Activated CD4-positive, alpha-beta T cell treated with anti-CD3 and anti-CD28 coated beads, Interleukin-10, Interleukin-2, amounts not matched to agents 100 ng/mL and 50 ng/mL, durations not matched to agents 16 hours and 8 hours (primary cell): ENCODE measurements at regions not wholly inside any gene's neighbourhood (a gene's known extent, or its start where the extent isn't known, plus 50 kb on each side); places are given as distances from the start of the nearest gene placed in this dataset.
A peak's percentile ranks its signal among the peaks of the same experiment; 100 is the strongest.

Source experiments
- DNase-seq: peaks from one replicate; pipeline ENCODE4 v3.0.0-alpha.2; 2020

GRCh38 chr1:63046539-63046938 is 262.6 kb downstream of the ATG4C start:
- DNase-seq = no peak

- DNase-seq = no peak
Measured at GRCh38 chr1:63049135-63049534, 265.2 kb downstream of the ATG4C start.

DNA sequence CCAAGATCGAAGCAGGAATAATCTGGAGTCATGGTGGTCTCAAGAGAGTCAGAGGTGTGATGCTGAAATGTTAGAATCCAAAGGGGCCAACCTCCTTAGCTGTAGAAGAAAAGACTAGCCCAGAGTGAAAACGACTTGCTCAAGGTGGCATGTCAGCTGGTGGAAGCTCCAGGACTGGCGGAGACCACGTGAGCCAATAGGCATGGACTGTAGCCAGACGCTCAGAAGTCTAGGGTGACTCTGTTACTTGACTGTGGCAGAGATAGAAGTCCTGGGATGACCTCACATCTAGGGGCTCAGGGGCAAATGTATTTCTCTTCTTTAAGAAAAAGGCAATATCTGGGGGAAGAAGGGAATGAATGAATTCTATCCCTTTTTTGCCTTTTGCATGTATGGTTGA is 267.4 kb downstream of the ATG4C start:
- no peak for DNase-seq

DNA sequence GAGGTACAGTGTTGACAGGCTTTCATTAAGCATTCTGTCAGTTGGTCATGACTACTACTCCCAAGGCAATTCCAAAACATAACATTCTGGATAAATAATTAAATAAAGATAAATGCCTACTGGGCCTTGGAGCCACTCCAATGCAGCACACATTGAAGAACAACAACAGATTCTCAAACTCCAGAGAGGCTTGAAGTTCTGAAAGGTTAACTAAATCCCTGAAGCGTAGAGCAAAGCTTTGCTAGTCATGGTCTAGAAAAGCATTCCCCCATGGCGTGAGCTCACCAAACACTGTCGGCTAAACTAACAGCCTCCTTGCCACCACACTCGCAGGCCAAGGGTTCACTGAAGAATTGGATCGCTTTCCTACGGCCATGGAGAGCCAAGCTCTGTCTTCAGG is 268.0 kb downstream of the ATG4C start:
- no peak for DNase-seq

DNA sequence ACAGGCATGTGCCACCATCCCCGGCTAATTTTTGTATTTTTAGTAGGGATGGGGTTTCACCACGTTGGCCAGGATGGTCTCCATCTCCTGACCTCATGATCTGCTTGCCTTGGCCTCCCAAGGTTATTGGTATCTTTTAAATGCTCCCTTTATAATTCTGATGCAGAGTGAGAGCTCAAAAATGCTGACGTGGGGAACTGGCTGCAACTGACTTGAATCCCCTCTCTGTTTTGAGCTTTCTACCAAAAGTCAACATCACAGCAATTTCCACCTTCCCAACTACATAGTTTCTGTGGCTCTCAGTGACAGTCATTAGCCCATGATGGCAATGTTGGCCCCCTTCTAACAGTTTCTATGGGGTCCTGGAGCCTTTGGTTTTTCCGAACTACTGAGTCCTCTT is 268.2 kb upstream of the FOXD3 start:
- DNase-seq = no peak

- DNase-seq = peak; percentile 8
Measured at GRCh38 chr1:63063367-63063766, 259.0 kb upstream of the FOXD3 start.

DNA sequence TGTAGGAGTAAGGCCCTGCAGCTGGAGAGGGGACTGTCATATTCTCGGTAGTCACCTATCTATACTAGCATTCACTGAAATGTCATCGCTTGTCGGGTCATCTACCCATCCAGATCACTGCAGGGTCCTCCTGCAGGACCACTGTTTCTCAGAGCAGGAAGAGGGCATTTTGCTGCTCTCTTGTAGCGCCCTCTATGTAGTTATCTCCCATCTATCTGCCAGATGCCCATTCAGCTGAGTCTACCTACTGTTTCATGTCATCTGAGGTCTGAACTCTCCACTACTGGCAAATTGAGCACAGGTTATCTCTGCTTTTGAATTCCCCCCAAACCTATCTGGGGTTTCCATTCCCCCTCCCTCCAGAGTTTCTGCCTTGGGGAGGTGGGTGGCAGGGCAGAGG is 258.2 kb upstream of the FOXD3 start:
- no peak for DNase-seq

GRCh38 chr1:63068626-63069025 is 253.7 kb upstream of the FOXD3 start:
- no peak for DNase-seq

GRCh38 chr1:63069214-63069613 is 253.2 kb upstream of the FOXD3 start:
- DNase-seq = no peak

GRCh38 chr1:63073309-63074306 is 248.8 kb upstream of the FOXD3 start:
- no peak for DNase-seq

DNA sequence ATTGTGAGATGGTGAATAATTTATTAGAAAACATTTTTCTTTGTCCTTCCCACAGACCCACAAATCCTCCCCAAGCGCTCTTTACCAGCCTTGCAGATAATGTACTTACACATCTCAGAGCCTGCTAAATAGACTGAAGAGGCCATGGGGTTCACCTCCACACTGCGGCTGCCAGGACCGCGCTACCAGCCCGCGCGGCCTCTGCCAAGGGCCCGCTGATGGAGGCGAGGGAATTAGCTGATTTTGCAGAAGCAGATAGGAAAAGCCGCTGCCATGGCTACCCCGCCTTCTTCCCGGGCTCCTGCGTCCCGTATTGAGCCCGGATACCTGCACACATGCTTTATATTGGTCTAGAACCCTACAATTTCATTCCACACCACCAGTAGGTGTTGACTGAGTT is 248.0 kb upstream of the FOXD3 start:
- no peak for DNase-seq

GRCh38 chr1:63082766-63083165 is 239.6 kb upstream of the FOXD3 start:
- DNase-seq = no peak

DNA sequence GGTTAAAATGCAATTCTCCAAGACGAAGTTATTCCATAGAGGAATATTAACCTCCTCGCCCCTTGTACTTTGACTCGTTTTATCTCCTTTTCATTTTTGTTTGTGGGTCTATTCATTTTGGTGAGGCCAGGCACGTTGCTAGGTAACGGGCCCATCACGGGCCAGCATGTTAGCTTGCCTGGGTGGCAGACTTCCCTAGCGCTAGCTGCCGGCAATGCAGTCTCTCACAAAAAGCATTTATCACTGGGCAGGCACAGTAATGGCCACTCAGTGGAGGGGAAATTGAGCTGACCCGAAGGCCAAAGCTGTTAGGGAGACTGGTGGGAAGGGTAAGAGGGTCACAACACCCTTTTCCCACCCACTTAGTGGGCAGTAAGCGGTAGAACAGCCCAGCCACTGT is 234.4 kb upstream of the FOXD3 start:
- DNase-seq = no peak

GRCh38 chr1:63099188-63099587 is 223.2 kb upstream of the FOXD3 start:
- no peak for DNase-seq

DNA sequence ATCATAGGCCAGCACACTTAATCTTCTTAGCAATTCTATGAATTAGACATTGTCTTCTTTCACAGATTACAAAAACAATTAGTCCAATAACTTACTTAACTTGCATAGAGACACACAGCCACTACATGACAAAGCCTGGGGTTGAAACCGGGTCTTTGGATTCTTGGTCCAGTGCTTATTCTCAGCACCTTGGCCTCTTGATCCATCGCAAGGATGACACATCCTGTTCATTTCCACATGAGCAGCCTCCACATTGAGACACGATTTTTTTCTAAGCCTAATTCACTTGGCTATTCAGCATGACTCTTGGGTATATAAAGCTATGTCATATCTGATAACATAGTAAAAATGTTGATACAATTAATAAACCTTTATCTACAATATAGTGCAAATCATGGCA is 221.0 kb upstream of the FOXD3 start:
- no peak for DNase-seq

- no peak for DNase-seq
Measured at GRCh38 chr1:63103682-63104081, 218.7 kb upstream of the FOXD3 start.

GRCh38 chr1:63107066-63107465 is 215.3 kb upstream of the FOXD3 start:
- DNase-seq = no peak

GRCh38 chr1:63108206-63108605 is 214.2 kb upstream of the FOXD3 start:
- no peak for DNase-seq

DNA sequence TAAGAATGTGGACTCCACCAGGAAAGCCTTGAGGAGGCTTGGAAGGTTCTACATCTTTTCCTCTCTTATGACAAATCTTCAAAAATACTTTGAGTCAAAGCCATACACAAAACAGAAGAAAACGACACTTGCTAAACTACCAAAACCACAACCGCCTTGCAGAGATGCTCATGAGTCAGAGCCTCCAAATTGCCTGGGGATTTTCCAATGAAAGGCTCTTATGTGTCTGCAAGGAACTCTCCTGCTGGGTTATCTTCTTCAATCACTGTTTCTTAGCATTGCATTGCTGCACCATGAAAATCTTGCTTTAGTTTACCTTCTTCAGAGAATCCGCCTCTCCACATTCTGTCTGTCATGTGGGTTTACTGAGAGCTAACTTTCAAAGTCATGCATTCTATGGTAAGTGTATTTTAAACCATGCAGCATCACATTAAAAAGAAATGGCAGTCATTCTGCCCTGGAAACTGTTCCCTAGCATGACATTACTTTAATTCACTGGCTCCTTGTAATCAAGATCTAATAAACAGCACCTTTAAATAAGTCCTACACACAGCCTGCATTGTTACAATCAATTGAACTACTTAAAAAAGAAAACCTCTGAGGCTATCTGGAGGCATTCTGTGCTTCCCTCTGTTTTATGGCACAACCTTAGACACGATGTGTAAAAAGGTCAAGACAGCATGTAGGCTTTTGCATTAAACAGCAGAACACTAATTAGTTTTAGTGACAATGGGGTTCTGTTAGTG is 210.0 kb upstream of the FOXD3 start:
- DNase-seq = peak; percentile 52

DNA sequence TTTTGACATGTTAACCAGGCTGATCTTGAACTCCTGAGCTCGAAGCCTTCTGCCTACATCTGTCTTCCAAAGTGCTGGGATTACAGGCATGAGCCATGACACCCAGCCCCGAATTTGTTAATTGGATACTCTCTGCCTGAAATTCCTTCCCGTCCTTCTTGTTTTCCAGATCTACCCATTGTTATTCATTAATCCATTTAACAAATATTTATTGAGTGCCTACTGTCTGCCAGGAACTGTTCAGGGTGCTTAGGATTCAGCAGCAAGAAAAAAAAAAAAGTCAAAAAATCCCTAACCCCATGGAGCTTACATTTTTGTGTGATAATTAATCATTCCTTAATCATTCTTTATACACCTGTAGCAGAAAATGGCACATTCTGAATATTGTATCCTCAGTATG is 206.8 kb upstream of the FOXD3 start:
- no peak for DNase-seq

DNA sequence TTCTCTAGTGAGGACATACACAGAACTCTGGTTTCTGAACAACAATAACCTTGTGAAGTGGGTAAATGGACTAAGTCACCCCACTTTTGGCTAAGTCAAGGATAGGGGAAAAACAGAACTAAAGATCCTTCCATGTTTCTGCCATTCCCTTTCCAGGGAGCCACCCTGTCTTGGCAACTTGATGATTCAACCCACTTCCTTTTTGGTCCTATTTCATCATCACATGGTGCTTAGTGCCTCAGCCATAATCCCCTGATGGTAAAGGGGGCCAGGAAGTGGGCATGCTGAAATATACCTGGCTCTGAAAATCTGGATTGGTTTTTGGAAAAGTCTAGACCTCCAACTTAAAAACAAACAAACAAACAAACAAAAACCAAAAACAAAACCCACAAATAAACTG is 206.4 kb upstream of the FOXD3 start:
- no peak for DNase-seq

GRCh38 chr1:63119575-63120155 is 202.7 kb upstream of the FOXD3 start:
- no peak for DNase-seq

DNA sequence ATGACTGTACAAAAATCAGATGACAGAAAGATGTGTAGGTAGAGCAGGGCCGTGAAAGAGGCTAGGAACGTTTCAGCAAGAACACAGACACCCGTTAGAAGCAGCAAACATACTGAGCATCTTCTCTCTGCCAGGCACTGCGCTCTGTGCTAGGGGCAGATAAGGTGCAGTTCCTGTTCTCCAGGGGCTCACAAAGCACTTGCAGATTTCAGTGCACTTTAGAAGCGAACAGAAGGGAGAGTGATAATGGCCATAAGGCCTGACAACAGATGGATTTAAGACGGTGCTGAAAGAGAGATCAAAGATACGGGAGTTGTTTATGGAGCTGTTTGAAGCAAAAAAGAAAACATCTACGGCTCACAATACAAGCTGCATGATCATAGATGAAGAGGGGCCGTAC is 200.3 kb upstream of the FOXD3 start:
- peak; percentile 2 for DNase-seq

DNA sequence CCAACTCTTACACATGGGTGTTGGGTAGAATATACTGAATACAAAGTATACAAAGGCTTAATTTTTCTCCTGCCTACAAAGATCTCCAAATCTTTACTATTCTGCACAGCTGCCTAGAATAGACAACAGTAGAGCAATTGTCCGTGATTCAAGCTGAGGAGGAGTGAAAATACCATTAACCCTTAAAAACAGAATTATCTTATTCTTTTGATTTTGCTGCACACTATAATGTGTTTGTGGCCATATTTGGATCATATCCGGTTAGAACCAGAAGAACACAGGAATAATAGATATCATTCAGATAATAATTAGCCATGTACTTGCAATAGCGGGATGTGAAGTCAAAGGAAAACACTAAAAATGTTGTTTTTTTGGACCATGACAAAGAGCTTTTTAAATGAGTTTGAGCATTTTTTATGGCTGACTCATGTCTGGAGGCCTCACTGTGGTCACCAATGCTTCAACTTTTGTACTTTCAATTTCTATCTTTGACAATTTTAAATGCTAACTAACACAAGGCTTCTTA is 197.6 kb upstream of the FOXD3 start:
- DNase-seq = peak; percentile 5
